ENCODE measurements at regions not wholly inside any gene's neighbourhood (a gene's known extent, or its start where the extent isn't known, plus 50 kb on each side); places are given as distances from the start of the nearest gene placed in this dataset.

DNA sequence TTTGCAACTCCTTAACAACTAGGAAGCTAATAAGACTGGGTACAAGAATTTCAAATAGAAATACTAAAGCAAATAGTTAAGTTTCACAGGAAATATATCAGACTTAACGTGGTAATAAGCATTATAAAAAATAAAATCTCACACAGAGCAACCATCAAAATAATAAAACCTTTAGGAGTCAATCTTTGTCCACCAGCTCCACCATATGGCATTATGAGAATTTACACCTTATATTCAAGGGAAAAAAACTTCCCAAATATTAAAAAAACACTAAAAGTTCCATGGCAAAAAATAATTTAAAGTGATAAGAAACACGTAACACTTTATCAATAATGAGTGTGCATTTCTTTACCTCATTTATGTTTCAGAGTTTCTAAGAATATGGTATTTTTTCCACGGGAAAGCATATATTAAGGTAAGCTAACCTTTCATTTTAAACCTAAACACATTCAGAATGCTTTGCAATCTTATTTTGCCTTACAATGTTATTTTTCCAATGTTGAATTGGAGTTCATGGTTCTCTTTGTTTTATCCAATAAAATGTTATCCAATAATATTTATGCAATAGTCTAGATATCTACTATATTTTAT, 423.2 kb upstream of the SGCG start:
- TF ChIP-seq, protein P1, sequence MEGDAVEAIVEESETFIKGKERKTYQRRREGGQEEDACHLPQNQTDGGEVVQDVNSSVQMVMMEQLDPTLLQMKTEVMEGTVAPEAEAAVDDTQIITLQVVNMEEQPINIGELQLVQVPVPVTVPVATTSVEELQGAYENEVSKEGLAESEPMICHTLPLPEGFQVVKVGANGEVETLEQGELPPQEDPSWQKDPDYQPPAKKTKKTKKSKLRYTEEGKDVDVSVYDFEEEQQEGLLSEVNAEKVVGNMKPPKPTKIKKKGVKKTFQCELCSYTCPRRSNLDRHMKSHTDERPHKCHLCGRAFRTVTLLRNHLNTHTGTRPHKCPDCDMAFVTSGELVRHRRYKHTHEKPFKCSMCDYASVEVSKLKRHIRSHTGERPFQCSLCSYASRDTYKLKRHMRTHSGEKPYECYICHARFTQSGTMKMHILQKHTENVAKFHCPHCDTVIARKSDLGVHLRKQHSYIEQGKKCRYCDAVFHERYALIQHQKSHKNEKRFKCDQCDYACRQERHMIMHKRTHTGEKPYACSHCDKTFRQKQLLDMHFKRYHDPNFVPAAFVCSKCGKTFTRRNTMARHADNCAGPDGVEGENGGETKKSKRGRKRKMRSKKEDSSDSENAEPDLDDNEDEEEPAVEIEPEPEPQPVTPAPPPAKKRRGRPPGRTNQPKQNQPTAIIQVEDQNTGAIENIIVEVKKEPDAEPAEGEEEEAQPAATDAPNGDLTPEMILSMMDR (conservative IDR thresholded peaks at IDR 0.05; ENCODE audit: low read length): peak; percentile 56
- no peak for TF ChIP-seq EZH2phosphoT487 (IDR thresholded peaks at IDR 0.05; ENCODE audit: borderline replicate concordance)
- no peak overlapping the region for H3K4me2 ChIP-seq (ENCODE audit: low read depth, low read length, poor library complexity, severe bottlenecking)

DNA sequence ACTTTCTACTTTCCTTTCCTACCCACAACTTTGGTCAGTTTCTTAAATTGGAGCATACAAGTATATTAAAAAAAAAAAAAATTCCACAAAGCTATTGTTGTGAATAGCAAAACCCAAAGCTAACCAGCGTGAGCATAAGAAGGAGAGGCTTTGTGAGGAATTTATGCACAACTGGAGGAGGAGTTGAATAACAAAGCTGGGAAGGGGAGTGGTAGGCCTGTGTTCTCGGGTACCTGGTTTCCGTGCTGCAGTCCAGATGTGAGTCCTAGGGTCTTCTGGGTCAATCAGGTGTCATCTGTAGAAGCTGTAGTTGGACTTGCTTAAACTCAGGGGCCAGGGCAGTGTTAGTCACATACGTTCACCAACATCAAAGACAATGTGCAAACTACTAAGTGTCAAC, 422.5 kb upstream of the SGCG start:
- Histone ChIP-seq H3K9me3 (ENCODE audit: insufficient read depth, low read depth, low read length) (no peaks in the 10 kb centered on the region), H3K36me3 (ENCODE audit: insufficient read depth, low read length) (no peaks in the 10 kb centered on the region), H2AFZ (ENCODE audit: low read length) (no peak overlapping the region), H3K4me3 (ENCODE audit: low read length, poor library complexity, severe bottlenecking) (no peak overlapping the region), H3F3A (ENCODE audit: low read depth) (no peaks in the 10 kb centered on the region), H4K20me1 (ENCODE audit: insufficient read depth, low read length, poor library complexity, severe bottlenecking) (no peaks in the 10 kb centered on the region), H3K4me2 (ENCODE audit: low read depth, low read length, poor library complexity, severe bottlenecking) (no peak overlapping the region), H3K9ac (ENCODE audit: low read depth, low read length, poor library complexity, severe bottlenecking) (no peak overlapping the region), H3K9me2 (replicated peaks; ENCODE audit: low read depth, low read length) (no peaks in the 10 kb centered on the region), H3K79me2 (ENCODE audit: insufficient read depth, low read length) (no peaks in the 10 kb centered on the region), H3K4me1 (ENCODE audit: insufficient read depth, low read length, poor library complexity, severe bottlenecking) (no peaks in the 10 kb centered on the region), H3K27me3 (ENCODE audit: insufficient read depth, low read length, poor library complexity, severe bottlenecking) (no peaks in the 10 kb centered on the region)
- TF ChIP-seq, protein P1 (conservative IDR thresholded peaks at IDR 0.05; ENCODE audit: low read length): no peak
- no peak for TF ChIP-seq EZH2phosphoT487 (IDR thresholded peaks at IDR 0.05; ENCODE audit: borderline replicate concordance)

More for the DNA sequence above, 423.2 kb upstream of the SGCG start:
- no peaks in the 10 kb centered on the region for H3F3A ChIP-seq (ENCODE audit: low read depth)
- no peaks in the 10 kb centered on the region for H3K79me2 ChIP-seq (ENCODE audit: insufficient read depth, low read length)
- H2AFZ ChIP-seq (ENCODE audit: low read length): no peak overlapping the region
- no peaks in the 10 kb centered on the region for H3K9me2 ChIP-seq (replicated peaks; ENCODE audit: low read depth, low read length)
- H3K36me3 ChIP-seq (ENCODE audit: insufficient read depth, low read length): no peaks in the 10 kb centered on the region
- H3K9ac ChIP-seq (ENCODE audit: low read depth, low read length, poor library complexity, severe bottlenecking): no peak overlapping the region
- no peak overlapping the region for H3K4me3 ChIP-seq (ENCODE audit: low read length, poor library complexity, severe bottlenecking)
- no peaks in the 10 kb centered on the region for H3K4me1 ChIP-seq (ENCODE audit: insufficient read depth, low read length, poor library complexity, severe bottlenecking)
- H3K9me3 ChIP-seq (ENCODE audit: insufficient read depth, low read depth, low read length): no peaks in the 10 kb centered on the region
- no peaks in the 10 kb centered on the region for H4K20me1 ChIP-seq (ENCODE audit: insufficient read depth, low read length, poor library complexity, severe bottlenecking)
- H3K27me3 ChIP-seq (ENCODE audit: insufficient read depth, low read length, poor library complexity, severe bottlenecking): no peaks in the 10 kb centered on the region

DNA sequence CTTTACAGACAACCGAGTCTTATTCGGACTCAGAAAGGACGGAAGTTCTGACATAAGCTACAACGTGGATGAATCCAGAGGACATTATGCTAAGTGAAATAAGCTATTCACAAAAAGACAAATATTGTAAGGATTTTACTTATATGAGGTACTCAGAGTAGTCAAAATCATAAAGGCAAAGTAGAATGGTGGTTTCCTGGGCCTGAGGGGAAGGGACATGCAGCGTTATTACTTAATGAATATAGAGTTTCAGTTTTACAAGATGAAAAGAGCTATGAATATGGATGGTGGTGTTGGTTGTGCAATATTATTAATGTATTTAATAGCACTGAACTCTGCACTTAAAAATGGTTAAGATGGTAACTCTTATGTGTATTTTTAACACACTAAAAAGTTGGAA, 419.1 kb upstream of the SGCG start:
- Histone ChIP-seq H3K79me2 (ENCODE audit: insufficient read depth, low read length) (no peaks in the 10 kb centered on the region), H2AFZ (ENCODE audit: low read length) (no peak overlapping the region), H3K9me2 (replicated peaks; ENCODE audit: low read depth, low read length) (no peaks in the 10 kb centered on the region), H4K20me1 (ENCODE audit: insufficient read depth, low read length, poor library complexity, severe bottlenecking) (no peaks in the 10 kb centered on the region), H3K4me3 (ENCODE audit: low read length, poor library complexity, severe bottlenecking) (no peak overlapping the region), H3K4me1 (ENCODE audit: insufficient read depth, low read length, poor library complexity, severe bottlenecking) (no peaks in the 10 kb centered on the region), H3K9ac (ENCODE audit: low read depth, low read length, poor library complexity, severe bottlenecking) (no peak overlapping the region), H3K27me3 (ENCODE audit: insufficient read depth, low read length, poor library complexity, severe bottlenecking) (no peaks in the 10 kb centered on the region), H3K36me3 (ENCODE audit: insufficient read depth, low read length) (no peaks in the 10 kb centered on the region), H3F3A (ENCODE audit: low read depth) (no peaks in the 10 kb centered on the region), H3K9me3 (ENCODE audit: insufficient read depth, low read depth, low read length) (no peaks in the 10 kb centered on the region), H3K4me2 (ENCODE audit: low read depth, low read length, poor library complexity, severe bottlenecking) (no peak overlapping the region)
- TF ChIP-seq EZH2phosphoT487 (IDR thresholded peaks at IDR 0.05; ENCODE audit: borderline replicate concordance): no peak
- TF ChIP-seq, protein P1 (conservative IDR thresholded peaks at IDR 0.05; ENCODE audit: low read length): no peak
